SK-N-MC (cell line): ENCODE measurements at regions not wholly inside any gene's neighbourhood (a gene's known extent, or its start where the extent isn't known, plus 50 kb on each side); places are given as distances from the start of the nearest gene placed in this dataset.
"Not testable (repeated sequence)": the region's sequence is repeated elsewhere in the genome, so short reads cannot be mapped to it uniquely, and the experiment has no call there.

Experiments used
- EZH2 ChIP-seq: fragments of 200-600 bp; sonication (generic); IDR thresholded peaks from one replicate; pipeline ENCODE4 v1.6.1; 2017; ENCODE audit warnings: antibody characterized with exemption
- FOXP2 ChIP-seq: optimal IDR thresholded peaks from 2 replicates; pipeline ENCODE3; 2011; ENCODE audit warnings: mild to moderate bottlenecking, moderate library complexity; ENCODE audit not compliant: insufficient read depth; ENCODE audit errors: extremely low read length, control extremely low read depth
- POLR2AphosphoS5 ChIP-seq: IDR thresholded peaks from 2 replicates; pipeline ENCODE4 v1.6.1; 2012; ENCODE audit warnings: mild to moderate bottlenecking, low read depth, low read length, borderline replicate concordance

DNA sequence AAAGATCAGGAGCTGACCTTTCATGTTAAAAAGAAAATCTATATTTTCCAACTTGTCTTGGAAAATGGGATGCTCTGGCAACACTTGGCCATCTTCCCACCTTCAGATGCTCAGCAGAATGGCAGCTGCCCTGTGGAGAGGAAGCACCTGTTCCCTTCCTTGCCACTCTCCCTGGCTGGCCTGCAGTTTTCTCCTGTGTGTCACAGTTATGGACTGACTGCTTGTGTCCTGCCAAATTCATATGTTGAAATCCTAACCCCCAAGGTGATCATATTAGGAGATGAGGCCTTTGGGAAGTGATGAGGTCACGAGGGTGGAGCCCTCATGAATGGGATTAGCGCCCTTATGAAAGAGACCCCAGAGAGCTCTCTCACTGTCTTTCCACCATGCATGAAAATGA is 97.0 kb upstream of the PLGLB2 start:
- not testable (repeated sequence) for TF ChIP-seq EZH2, POLR2AphosphoS5, FOXP2
